ENCODE measurements at regions not wholly inside any gene's neighbourhood (a gene's known extent, or its start where the extent isn't known, plus 50 kb on each side); places are given as distances from the start of the nearest gene placed in this dataset.

GRCh38 chr4:101596781-101597552 lies 193.6 kb upstream of the BANK1 start:
- FAIRE-seq (no peak), DNase-seq (ENCODE audit: low spot score in 2 of 2) (no peak)

DNA sequence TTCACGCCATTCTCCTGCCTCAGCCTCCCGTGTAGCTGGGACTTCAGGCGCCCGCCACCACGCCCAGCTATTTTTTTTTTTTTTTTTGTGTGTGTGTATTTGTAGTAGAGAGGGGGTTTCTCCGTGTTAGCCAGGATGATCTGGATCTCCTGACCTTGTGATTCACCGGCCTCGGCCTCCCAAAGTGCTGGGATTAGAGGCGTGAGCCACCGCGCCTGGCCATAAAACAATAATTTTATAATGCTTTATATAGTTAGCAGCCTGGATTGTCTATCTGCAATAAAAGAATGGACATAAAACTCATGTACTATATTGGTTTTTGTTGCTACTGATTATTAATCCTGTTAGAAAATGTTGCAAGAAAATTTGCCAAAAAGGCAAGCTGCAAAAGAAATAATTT lies 195.9 kb upstream of the BANK1 start:
- DNase-seq (ENCODE audit: low spot score in 2 of 2), result no peak
- FAIRE-seq, result no peak

DNA sequence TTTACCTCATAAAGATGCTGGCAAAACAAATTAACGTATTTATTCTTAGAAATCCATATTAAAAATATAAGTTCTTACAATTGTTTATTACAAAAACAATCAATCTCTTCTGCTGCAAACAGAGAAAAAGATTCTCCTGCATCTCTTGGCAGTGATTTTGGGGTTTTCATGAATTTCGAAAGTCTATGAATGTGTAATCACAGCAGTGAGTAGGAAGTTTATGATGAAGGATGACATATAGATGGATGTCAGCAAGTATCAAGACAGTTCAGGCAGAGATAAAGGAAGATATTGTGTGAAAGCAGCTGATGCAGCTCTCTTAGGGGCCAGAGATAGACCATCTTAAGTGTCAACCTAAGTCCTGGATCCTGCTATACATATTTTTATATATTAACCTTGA lies 196.9 kb upstream of the BANK1 start:
- DNase-seq (ENCODE audit: low spot score in 2 of 2) (no peak), FAIRE-seq (no peak)

DNA sequence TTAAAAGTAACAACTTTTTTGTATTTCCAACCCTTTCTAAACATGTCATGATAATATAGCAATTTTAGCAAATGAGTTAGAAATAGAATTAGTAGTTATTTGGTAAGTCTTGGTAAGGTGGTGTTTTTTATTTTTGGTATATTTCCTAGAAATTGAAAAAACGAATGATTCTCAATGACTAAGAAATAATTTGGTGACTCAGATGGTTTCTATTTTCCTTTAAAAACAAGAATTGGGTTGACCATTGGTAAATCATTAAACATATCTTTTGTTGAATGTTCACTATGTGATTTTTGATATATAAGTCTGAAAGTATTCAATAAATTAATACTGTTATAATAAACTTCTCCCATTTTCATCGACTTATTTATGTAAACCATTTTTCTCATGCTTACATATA lies 206.2 kb upstream of the BANK1 start:
- FAIRE-seq, result no peak
- no peak for DNase-seq (ENCODE audit: low spot score in 2 of 2)

DNA sequence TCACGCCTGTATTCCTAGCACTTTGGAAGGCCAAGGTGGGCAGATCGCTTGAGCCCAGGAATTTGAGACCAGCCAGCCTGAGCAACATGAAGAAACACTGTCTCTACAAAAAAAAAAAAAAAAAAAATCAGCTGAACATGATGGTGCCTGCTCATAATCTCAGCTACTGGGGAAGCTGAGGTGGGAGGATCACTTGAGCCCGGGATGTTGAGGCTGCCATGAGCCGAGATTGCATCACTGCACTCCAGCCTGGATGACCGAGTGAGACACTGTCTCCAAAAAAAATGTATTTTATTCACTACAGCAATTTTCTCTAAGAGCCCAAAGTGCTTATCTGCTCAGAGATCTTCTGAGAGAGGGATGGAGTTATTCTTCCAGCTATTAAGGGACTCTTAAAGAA lies 215.8 kb upstream of the PPP3CA start:
- no peak for DNase-seq (ENCODE audit: low spot score in 2 of 2)
- no peak for FAIRE-seq

DNA sequence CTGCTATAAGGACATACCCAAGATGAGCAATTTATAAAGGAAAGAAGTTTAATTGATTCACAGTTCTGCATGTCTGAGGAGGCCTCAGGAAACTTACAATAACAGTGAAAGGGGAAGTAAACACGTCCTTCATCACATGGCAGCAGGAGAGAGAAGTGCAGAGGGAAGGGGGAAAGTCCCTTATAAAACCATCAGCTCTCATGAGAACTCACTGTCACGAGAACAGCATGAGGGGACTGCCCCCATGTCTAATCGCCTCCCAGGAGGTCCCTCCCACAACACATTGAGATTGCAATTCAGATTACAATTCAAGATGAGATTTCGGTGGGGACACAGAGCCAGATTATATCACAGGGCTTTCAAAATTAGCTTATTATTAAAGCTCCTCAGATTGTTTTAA lies 209.5 kb upstream of the PPP3CA start:
- no peak for FAIRE-seq
- DNase-seq (ENCODE audit: low spot score in 2 of 2), result no peak

DNA sequence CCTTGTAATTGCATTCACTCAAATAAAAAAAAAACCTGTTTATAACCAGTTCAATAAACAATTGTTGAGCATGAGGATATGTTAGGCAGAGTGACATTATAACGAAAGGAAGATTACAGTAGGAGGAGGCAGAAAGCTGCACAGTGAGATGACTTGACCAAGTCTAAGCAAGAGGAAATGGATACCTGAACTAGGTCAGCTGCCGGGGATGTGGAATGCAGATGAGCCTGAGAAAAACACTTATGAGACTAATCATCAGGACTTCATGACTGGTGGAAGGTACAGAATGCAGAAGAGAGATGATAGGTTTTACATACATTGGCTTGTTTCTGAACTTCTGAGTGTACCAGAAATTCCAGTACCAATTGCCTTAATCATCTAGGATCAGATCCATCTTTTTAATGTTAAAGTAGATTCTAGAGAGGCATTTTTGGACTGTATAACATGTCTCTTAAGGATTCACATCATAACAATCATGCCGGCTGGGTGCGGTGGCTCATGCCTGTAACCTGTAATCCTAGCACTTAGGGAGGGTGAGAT lies 208.1 kb upstream of the PPP3CA start:
- DNase-seq (ENCODE audit: low spot score in 2 of 2), result no peak
- no peak for FAIRE-seq

DNA sequence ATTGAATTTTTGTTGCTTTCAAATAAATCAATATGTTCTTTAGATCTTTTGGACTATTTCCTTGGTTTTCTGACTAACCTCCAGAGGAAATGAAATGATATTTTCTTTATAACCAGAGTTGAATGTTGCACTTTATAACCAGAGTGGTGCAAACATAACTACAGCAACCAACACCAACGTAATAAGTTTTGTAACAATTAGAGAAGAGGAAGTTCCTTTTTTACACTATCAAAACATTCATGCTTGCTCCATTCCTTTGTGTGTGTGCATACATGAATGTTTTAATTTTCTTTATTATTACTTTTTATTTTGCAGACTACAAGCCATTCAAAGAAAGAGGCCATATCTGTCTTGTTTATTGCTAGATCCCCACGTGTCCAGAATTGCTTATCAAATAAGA lies 193.0 kb upstream of the PPP3CA start:
- FAIRE-seq, result no peak

GRCh38 chr4:101528526-101528925 lies 181.2 kb upstream of the PPP3CA start:
- no peak for DNase-seq (ENCODE audit: low spot score in 2 of 2)
- no peak for FAIRE-seq

More for the DNA sequence above, 193.0 kb upstream of the PPP3CA start:
- DNase-seq (ENCODE audit: low spot score in 2 of 2), result no peak

DNA sequence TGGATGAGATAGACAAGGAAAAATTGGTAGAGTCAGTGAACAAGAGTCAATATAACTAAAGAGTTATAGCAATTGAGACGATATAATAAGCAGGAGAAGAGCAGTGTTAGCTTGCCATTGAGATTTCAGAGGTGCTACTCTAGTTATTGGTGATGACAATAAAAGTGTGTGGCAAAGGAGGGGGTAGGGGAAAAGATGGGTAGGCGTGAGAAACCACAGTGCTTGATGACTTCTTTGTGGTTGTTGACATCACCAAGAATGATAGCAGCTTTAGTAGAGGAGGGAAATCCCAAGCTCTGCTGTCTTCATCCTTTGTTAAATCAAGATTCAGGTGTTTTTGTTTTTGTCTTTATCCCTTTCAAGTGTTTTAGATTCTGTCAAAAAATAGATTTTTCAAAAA lies 179.9 kb upstream of the PPP3CA start:
- FAIRE-seq (no peak), DNase-seq (ENCODE audit: low spot score in 2 of 2) (no peak)

GRCh38 chr4:101515566-101515965 lies 168.2 kb upstream of the PPP3CA start:
- DNase-seq (ENCODE audit: low spot score in 2 of 2) (no peak), FAIRE-seq (no peak)

- FAIRE-seq (no peak), DNase-seq (ENCODE audit: low spot score in 2 of 2) (no peak)
Measured at GRCh38 chr4:101515099-101515498, 167.8 kb upstream of the PPP3CA start.

GRCh38 chr4:101512416-101512815 lies 165.1 kb upstream of the PPP3CA start:
- FAIRE-seq (no peak), DNase-seq (ENCODE audit: low spot score in 2 of 2) (no peak)

- DNase-seq (ENCODE audit: low spot score in 2 of 2) (no peak), FAIRE-seq (no peak)
Measured at GRCh38 chr4:101501421-101501820, 154.1 kb upstream of the PPP3CA start.

GRCh38 chr4:101500742-101501141 lies 153.4 kb upstream of the PPP3CA start:
- no peak for DNase-seq (ENCODE audit: low spot score in 2 of 2)
- FAIRE-seq, result no peak

- no peak for DNase-seq (ENCODE audit: low spot score in 2 of 2)
- FAIRE-seq, result no peak
Measured at GRCh38 chr4:101475246-101475645, 127.9 kb upstream of the PPP3CA start.

DNA sequence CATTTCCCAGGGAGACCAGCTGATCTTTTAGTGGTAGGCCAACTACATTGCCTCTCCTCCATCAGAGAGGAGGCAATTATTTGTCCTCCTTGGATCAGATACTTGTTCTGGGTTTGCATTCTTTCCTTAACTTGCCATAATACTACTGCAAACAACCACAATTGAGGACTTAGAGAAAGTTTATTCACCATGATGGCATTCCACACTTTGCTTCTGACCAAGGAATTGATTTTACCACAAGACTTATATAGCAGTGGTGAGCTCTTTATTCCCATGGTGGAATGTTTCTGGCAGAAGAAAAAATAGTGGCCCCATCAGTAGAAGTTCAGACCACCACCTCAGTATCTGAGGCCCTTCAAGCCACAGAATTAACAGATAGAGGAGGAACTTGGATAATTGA lies 123.9 kb upstream of the PPP3CA start:
- FAIRE-seq, result no peak
- no peak for DNase-seq (ENCODE audit: low spot score in 2 of 2)

- DNase-seq (ENCODE audit: low spot score in 2 of 2) (no peak), FAIRE-seq (no peak)
Measured at GRCh38 chr4:101464596-101464995, 117.3 kb upstream of the PPP3CA start.

- no peak for FAIRE-seq
Measured at GRCh38 chr4:101458914-101459313, 111.6 kb upstream of the PPP3CA start.

DNA sequence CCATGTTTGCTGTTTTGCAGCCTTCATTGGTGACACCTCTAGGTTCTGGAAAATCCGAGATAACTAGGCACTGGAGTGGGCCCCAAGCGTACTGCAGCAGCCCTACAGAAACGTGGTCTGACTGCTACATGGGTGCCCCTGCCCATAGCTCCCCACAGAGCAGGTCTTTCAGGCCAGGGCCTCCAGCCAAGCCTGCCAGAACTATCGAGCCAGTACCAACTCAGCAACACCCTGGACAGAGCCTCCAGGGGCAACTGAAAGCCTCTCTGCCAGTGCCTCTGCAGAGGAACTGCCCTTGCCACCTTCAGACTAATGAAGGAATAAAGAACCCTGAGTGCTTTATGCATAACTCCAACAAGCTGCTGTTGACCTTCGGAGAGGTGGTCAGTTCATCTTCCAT lies 111.1 kb upstream of the PPP3CA start:
- FAIRE-seq, result no peak
- DNase-seq (ENCODE audit: low spot score in 2 of 2), result no peak

More at GRCh38 chr4:101458914-101459313, 111.6 kb upstream of the PPP3CA start:
- no peak for DNase-seq (ENCODE audit: low spot score in 2 of 2)

- DNase-seq (ENCODE audit: low spot score in 2 of 2) (no peak), FAIRE-seq (no peak)
Measured at GRCh38 chr4:101451086-101451485, 103.8 kb upstream of the PPP3CA start.

DNA sequence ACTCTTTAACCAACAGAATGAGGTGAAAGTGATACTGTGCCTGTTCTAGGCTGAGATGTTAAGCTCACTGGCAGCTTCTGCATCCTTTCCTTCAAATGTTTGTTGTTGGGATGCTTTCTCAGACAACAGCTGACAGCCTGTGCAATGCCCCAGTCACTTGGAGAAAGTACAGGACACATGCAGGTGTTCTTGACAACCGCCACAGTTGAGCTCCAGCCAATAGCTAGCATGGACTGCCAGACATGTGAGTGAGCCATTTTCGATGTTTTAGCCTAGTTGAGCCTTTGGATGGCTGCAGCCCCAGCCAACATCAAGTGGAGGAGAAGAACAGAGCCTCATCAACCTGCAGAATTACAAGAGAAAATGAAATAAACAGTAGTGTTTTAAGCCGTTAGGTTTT lies 94.1 kb upstream of the PPP3CA start:
- FAIRE-seq (no peak), DNase-seq (ENCODE audit: low spot score in 2 of 2) (no peak)

DNA sequence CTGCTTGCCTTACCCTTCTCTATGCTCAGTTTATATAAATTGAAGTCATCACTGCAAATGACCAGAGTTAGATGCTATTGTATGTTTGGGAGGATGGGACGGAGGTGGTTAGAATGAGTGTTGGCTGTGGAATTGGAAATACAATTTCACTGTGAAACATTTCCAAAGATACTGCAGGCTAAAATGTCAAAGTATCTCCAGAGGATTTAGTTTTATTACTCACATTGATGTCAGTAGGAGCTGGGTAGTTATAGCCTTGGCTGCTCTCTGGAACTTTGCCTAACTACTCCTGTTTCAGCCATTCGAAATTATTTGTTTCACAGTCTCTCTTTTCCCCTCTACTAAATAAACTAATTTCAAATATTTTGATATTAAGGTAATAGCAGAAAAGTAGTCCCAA lies 92.6 kb upstream of the PPP3CA start:
- no peak for DNase-seq (ENCODE audit: low spot score in 2 of 2)
- FAIRE-seq, result no peak

All from frontal cortex (tissue), 3 donors.